K562 (cell line): ENCODE measurements at regions not wholly inside any gene's neighbourhood (a gene's known extent, or its start where the extent isn't known, plus 50 kb on each side); places are given as distances from the start of the nearest gene placed in this dataset.

ENCODE experiments used
- ATAC-seq: fragments of 200-7000 bp; cut with Tn5 transposase; 3 replicates; pipeline ENCODE4 v1.9.1; 2020; ENCODE audit warnings: moderate library complexity
- BruUV-seq: library from RNA; stranded (reverse); fragments of 400-500 nt; replicated peaks from 2 replicates; lab custom pipeline; 2021; lab: Mats Ljungman, UMichigan
- CTCF ChIA-PET: fragments of 300-600 bp; formaldehyde crosslinking; extraction: SDS; loops from one replicate; lab custom pipeline; 2021; ENCODE audit warnings: low intra/inter-chr PET ratio; lab: Yijun Ruan, JAX
- POLR2A ChIA-PET: fragments of 300-600, 350-650 bp; sonication (Branson Sonifier 250); formaldehyde crosslinking; extraction: SDS; loops from one replicate; lab custom pipeline; 2021; ENCODE audit warnings: antibody characterized with exemption, inconsistent platforms; lab: Yijun Ruan, JAX
- DNase-seq, 4 experiments: peaks; one replicate each; pipeline versions ENCODE4 v3.0.0 to v3.0.0-alpha.2; 2011 to 2018; ENCODE audit warnings: low spot score in 3 of 4, mixed read lengths in 3 of 4; ENCODE audit errors: extremely low read depth in 1 of 4
- FAIRE-seq: peaks from 2 replicates; lab custom pipeline; 2011; peaks lifted over from hg19 to GRCh38; lab: Jason Lieb, UNC
- H2AFZ ChIP-seq: 2 replicates; pipeline ENCODE4 v1.6.0; 2011; ENCODE audit warnings: low read depth, low read length, control low read depth, inconsistent platforms
- H3K27ac ChIP-seq: fragments of 200-600 bp; 3 replicates; pipeline ENCODE4 v1.8.0; 2011; ENCODE audit warnings: low read depth, mild to moderate bottlenecking, control low read depth, inconsistent platforms, low read length, moderate library complexity, mixed read lengths; ENCODE audit errors: extremely low read depth
- H3K27me3 ChIP-seq, 2 experiments: fragments of 300-600 bp in 1 of 2; 2 replicates in 1 of 2; 3 replicates in 1 of 2; pipeline versions ENCODE4 v1.6.0 to v1.8.0; 2011; ENCODE audit warnings: inconsistent platforms in 2 of 2, low read length in 2 of 2, mild to moderate bottlenecking in 1 of 2, mixed read lengths in 1 of 2, moderate library complexity in 1 of 2; ENCODE audit not compliant: control insufficient read depth in 2 of 2, insufficient read depth in 2 of 2
- H3K36me3 ChIP-seq: fragments of 300-600 bp; 3 replicates; pipeline ENCODE4 v1.8.0; 2011; ENCODE audit warnings: mild to moderate bottlenecking, low read length, inconsistent platforms; ENCODE audit not compliant: control insufficient read depth, insufficient read depth
- H3K4me1 ChIP-seq, 2 experiments: fragments of 200-600 bp in 1 of 2; replicated peaks in 1 of 2; 2 replicates in 1 of 2; 3 replicates in 1 of 2; pipeline versions ENCODE4 v1.5.1 to v1.8.0; 2011; ENCODE audit warnings: inconsistent platforms in 2 of 2, low read length in 2 of 2, mild to moderate bottlenecking in 1 of 2, mixed read lengths in 1 of 2, moderate library complexity in 1 of 2; ENCODE audit not compliant: control insufficient read depth in 2 of 2, insufficient read depth in 2 of 2
- H3K4me2 ChIP-seq: 2 replicates; pipeline ENCODE4 v1.6.1; 2011; ENCODE audit warnings: low read length, control low read depth, inconsistent platforms, mixed read lengths; ENCODE audit not compliant: insufficient read depth
- H3K4me3 ChIP-seq: fragments of 200-600 bp; sonication (generic), shearing (Covaris generic); 2 replicates; pipeline ENCODE4 v1.5.1; 2016; ENCODE audit warnings: control low read depth, inconsistent platforms
- H3K79me2 ChIP-seq: fragments of 200-600 bp; 3 replicates; pipeline ENCODE4 v1.8.0; 2011; ENCODE audit warnings: low read length, inconsistent platforms; ENCODE audit not compliant: control insufficient read depth, insufficient read depth
- H3K9ac ChIP-seq, 2 experiments: 2 replicates each; pipeline versions ENCODE4 v1.6.0 to v1.6.1; 2011; ENCODE audit warnings: low read depth in 2 of 2, low read length in 2 of 2, control low read depth in 1 of 2, inconsistent platforms in 1 of 2, mild to moderate bottlenecking in 1 of 2, mixed read lengths in 1 of 2; ENCODE audit not compliant: insufficient read depth in 1 of 2
- H3K9me1 ChIP-seq: one replicate; pipeline ENCODE4 v1.6.0; 2011; ENCODE audit warnings: inconsistent platforms, mild to moderate bottlenecking, low read length, moderate library complexity; ENCODE audit not compliant: control insufficient read depth, insufficient read depth
- H3K9me3 ChIP-seq: replicated peaks from 2 replicates; pipeline ENCODE4 v1.5.1; 2011; ENCODE audit warnings: low read depth, low read length, inconsistent platforms; ENCODE audit not compliant: control insufficient read depth, insufficient read depth
- H4K20me1 ChIP-seq: replicated peaks from 2 replicates; pipeline ENCODE4 v1.6.1; 2011; ENCODE audit warnings: low read length, inconsistent platforms, mixed read lengths; ENCODE audit not compliant: control insufficient read depth, insufficient read depth
- DNMT1 ChIP-seq: fragments of 450-650 bp; IDR thresholded peaks from 2 replicates; pipeline ENCODE4 v1.6.1; 2016; ENCODE audit warnings: antibody characterized with exemption, mild to moderate bottlenecking
- WGBS: fragments of 100-300 bp; shearing (Covaris generic); methylation state at CpG from one replicate; pipeline ENCODE4 v1.1.6; 2016; ENCODE audit warnings: low coverage, mixed read lengths; ENCODE audit not compliant: insufficient coverage; ENCODE audit errors: missing lambda C conversion rate; 5-methylcytosine and 5-hydroxymethylcytosine counted together
- in situ Hi-C: fragments of 300-500 bp; cut with MboI; formaldehyde crosslinking; loops from 4 replicates; pipeline ENCODE4 v1.15.0; 2018; ENCODE audit warnings: inconsistent platforms, mixed read lengths
- intact Hi-C: fragments of 100-400 bp; cut with micrococcal nuclease; formaldehyde crosslinking; loops from 2 replicates; pipeline ENCODE4 v1.14.2; 2022
- TF ChIP-seq, protein P1 (sequence below): fragments of 250-450 bp; sonication (Bioruptor Pico); IDR thresholded peaks from 2 replicates; pipeline ENCODE4 v1.5.0; 2021; ENCODE audit warnings: mild to moderate bottlenecking, borderline replicate concordance
- TF ChIP-seq, protein P2 (sequence below): fragments of 450-650 bp; IDR thresholded peaks from 2 replicates; pipeline ENCODE4 v1.6.1; 2018; ENCODE audit warnings: mild to moderate bottlenecking, low read depth; ENCODE audit not compliant: partially characterized antibody

DNA sequence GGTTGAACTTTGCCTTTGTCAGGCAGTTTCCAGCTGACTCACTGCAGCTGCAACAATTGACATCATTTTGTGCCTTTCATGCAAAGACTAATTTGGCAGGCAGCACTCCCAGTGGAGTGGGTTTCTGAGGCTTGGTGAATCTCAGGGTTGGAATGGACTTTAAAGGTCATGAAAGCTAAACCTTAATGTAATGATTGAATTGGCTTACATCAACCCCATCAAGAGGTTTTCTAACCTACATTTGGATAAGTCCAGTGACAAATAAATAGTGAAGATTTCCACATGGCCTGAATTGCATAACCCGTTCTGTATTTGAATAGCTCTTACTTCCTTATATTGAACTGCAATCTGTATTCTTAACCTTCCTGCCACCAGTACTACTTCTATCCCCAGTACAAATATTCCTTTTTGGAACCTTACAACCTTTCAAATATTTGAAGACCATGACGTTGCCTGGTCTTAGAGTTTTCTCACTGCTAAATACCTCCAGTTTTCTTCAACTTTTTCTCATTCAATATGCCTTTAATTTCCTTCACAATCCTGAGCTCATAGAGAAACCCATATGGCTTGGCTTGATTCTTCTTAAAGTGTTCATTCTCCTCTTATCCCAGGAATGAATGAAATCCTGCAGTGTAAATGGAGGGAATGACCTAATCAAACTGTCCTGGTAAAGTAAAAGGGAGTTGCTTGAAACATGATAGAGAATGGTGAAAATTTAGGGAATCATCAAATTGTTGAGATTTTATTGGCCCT lies 168.1 kb upstream of the NOVA1 start (continued):
- TF ChIP-seq, protein P1, sequence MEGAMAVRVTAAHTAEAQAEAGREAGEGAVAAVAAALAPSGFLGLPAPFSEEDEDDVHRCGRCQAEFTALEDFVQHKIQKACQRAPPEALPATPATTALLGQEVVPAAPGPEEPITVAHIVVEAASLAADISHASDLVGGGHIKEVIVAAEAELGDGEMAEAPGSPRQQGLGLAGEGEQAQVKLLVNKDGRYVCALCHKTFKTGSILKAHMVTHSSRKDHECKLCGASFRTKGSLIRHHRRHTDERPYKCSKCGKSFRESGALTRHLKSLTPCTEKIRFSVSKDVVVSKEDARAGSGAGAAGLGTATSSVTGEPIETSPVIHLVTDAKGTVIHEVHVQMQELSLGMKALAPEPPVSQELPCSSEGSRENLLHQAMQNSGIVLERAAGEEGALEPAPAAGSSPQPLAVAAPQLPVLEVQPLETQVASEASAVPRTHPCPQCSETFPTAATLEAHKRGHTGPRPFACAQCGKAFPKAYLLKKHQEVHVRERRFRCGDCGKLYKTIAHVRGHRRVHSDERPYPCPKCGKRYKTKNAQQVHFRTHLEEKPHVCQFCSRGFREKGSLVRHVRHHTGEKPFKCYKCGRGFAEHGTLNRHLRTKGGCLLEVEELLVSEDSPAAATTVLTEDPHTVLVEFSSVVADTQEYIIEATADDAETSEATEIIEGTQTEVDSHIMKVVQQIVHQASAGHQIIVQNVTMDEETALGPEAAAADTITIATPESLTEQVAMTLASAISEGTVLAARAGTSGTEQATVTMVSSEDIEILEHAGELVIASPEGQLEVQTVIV (CRISPR knock-in tag): no peak
- TF ChIP-seq DNMT1: no peak

DNA sequence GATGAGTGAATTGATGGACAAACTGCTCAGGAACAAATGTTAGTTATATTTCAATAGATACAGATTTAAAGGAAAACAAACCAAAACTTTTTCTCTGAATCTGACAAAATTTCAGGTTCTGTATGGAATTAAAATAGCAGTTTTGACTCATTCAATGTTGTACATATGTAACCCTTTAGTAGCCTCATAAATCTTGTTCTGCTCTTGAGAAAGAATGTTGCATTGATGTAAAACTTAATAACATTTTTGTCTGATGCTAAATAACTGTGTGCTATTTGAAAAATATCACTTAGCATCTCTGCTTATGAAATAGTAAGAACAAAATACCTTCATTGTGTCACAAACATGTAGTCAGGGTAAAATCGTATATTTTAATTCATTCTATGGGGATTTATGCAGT lies 168.9 kb upstream of the NOVA1 start:
- ChIA-PET POLR2A (no interaction called here), CTCF (no interaction called here)
- Histone ChIP-seq H3K27me3 (no peaks in the 10 kb centered on the region), H3K4me1 (no peaks in the 10 kb centered on the region), H3K36me3 (no peaks in the 10 kb centered on the region), H3K27ac (no peak overlapping the region), H3K4me2 (no peak overlapping the region), H2AFZ (no peak overlapping the region), H3K9me3 (no peaks in the 10 kb centered on the region), H4K20me1 (no peaks in the 10 kb centered on the region), H3K79me2 (no peaks in the 10 kb centered on the region), H3K9ac (no peak overlapping the region), H3K9me1 (no peaks in the 10 kb centered on the region), H3K4me3 (no peak overlapping the region)
- BruUV-seq: no TSS peak
- ATAC-seq (no peak), DNase-seq (no peak), FAIRE-seq (no peak)
- TF ChIP-seq, protein P2, sequence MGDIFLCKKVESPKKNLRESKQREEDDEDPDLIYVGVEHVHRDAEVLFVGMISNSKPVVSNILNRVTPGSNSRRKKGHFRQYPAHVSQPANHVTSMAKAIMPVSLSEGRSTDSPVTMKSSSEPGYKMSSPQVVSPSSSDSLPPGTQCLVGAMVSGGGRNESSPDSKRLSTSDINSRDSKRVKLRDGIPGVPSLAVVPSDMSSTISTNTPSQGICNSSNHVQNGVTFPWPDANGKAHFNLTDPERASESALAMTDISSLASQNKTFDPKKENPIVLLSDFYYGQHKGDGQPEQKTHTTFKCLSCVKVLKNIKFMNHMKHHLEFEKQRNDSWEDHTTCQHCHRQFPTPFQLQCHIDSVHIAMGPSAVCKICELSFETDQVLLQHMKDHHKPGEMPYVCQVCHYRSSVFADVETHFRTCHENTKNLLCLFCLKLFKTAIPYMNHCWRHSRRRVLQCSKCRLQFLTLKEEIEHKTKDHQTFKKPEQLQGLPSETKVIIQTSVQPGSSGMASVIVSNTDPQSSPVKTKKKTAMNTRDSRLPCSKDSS: no peak
- WGBS: 0% methylated on average over 1 of the region's 1 CpG
- intact Hi-C loops: no loop called here
- in situ Hi-C loops: no loop called here
